H1 (cell line): ENCODE measurements at regions not wholly inside any gene's neighbourhood (a gene's known extent, or its start where the extent isn't known, plus 50 kb on each side); places are given as distances from the start of the nearest gene placed in this dataset.

ENCODE experiments used
- CTCF ChIA-PET: fragments of 300-600 bp; sonication (Branson Sonifier 250); formaldehyde crosslinking; loops from one replicate; lab custom pipeline; 2021; ENCODE audit not compliant: partially characterized antibody; lab: Charles Lee
- POLR2A ChIA-PET: fragments of 300-600 bp; sonication (Branson Sonifier 250); formaldehyde crosslinking; loops from one replicate; lab custom pipeline; 2021; ENCODE audit warnings: inconsistent platforms; ENCODE audit not compliant: partially characterized antibody; lab: Charles Lee
- DNase-seq, 2 experiments: peaks; one replicate each; pipeline versions ENCODE4 v3.0.0 to v3.0.0-alpha.2; 2010 to 2022; ENCODE audit warnings: low spot score in 2 of 2, low read depth in 1 of 2, mixed read lengths in 1 of 2
- FAIRE-seq: peaks from 2 replicates; lab custom pipeline; 2011; peaks lifted over from hg19 to GRCh38; lab: Jason Lieb, UNC
- H2AFZ ChIP-seq: 2 replicates; pipeline ENCODE4 v1.8.1; 2012; ENCODE audit warnings: low read length, inconsistent platforms
- H2AK5ac ChIP-seq: 2 replicates; pipeline ENCODE4 v1.6.1; 2013; ENCODE audit warnings: low read depth, low read length
- H2BK120ac ChIP-seq: replicated peaks from 2 replicates; pipeline ENCODE3; 2013; ENCODE audit warnings: low read depth, low read length, inconsistent platforms
- H2BK12ac ChIP-seq: 2 replicates; pipeline ENCODE4 v1.6.1; 2013; ENCODE audit warnings: low read depth, low read length
- H2BK15ac ChIP-seq: 2 replicates; pipeline ENCODE4 v1.6.1; 2013; ENCODE audit warnings: low read length
- H2BK20ac ChIP-seq: 2 replicates; pipeline ENCODE4 v1.6.1; 2013; ENCODE audit warnings: low read length
- H2BK5ac ChIP-seq: 2 replicates; pipeline ENCODE4 v1.6.1; 2013; ENCODE audit warnings: low read depth, low read length
- H3K14ac ChIP-seq: 2 replicates; pipeline ENCODE4 v1.6.1; 2013; ENCODE audit warnings: inconsistent platforms; ENCODE audit not compliant: insufficient read length
- H3K18ac ChIP-seq: 2 replicates; pipeline ENCODE4 v1.6.1; 2013; ENCODE audit warnings: low read length; ENCODE audit errors: extremely low read depth
- H3K23ac ChIP-seq: 2 replicates; pipeline ENCODE4 v1.6.1; 2013; ENCODE audit warnings: inconsistent platforms; ENCODE audit not compliant: insufficient read length
- H3K23me2 ChIP-seq: 2 replicates; pipeline ENCODE4 v1.6.1; 2013; ENCODE audit warnings: low read depth, low read length
- H3K27ac ChIP-seq: 2 replicates; pipeline ENCODE4 v1.6.1; 2011; ENCODE audit warnings: low read depth, low read length, inconsistent platforms
- H3K27me3 ChIP-seq, 4 experiments: replicated peaks in 1 of 4; 1 replicate in 1 of 4; 2 replicates in 3 of 4; pipeline versions ENCODE4 v1.6.1 to v1.8.1; 2011 to 2013; ENCODE audit warnings: low read length in 3 of 4, mild to moderate bottlenecking in 3 of 4, inconsistent platforms in 2 of 4, mixed read lengths in 2 of 4, moderate library complexity in 1 of 4; ENCODE audit not compliant: control insufficient read depth in 3 of 4, insufficient read depth in 3 of 4; ENCODE audit errors: extremely low read depth in 1 of 4
- H3K36me3 ChIP-seq, 4 experiments: 2 replicates each; pipeline versions ENCODE4 v1.6.1 to v1.8.1; 2011 to 2013; ENCODE audit warnings: mild to moderate bottlenecking in 4 of 4, low read length in 3 of 4, moderate library complexity in 2 of 4, control low read depth in 1 of 4, inconsistent platforms in 1 of 4; ENCODE audit not compliant: insufficient read depth in 4 of 4, control insufficient read depth in 2 of 4
- H3K4ac ChIP-seq: replicated peaks from 2 replicates; pipeline ENCODE3; 2013; ENCODE audit warnings: low read length, low read depth, mixed read lengths, inconsistent platforms; ENCODE audit not compliant: insufficient read length
- H3K4me1 ChIP-seq, 4 experiments: replicated peaks in 1 of 4; 1 replicate in 1 of 4; 2 replicates in 3 of 4; pipeline versions ENCODE4 v1.6.1 to v1.8.1; 2011 to 2013; ENCODE audit warnings: low read length in 3 of 4, inconsistent platforms in 2 of 4, mixed read lengths in 1 of 4; ENCODE audit not compliant: insufficient read depth in 4 of 4, control insufficient read depth in 3 of 4
- H3K4me2 ChIP-seq, 2 experiments: 2 replicates each; pipeline versions ENCODE4 v1.6.1 to v1.8.1; 2011 to 2013; ENCODE audit warnings: low read depth in 2 of 2, low read length in 2 of 2, control low read depth in 1 of 2, inconsistent platforms in 1 of 2, mild to moderate bottlenecking in 1 of 2; ENCODE audit not compliant: insufficient read depth in 1 of 2
- H3K4me3 ChIP-seq, 4 experiments: fragments of 200-600, 300-600 bp in 1 of 4; sonication (generic), shearing (Covaris generic), sonication (Bioruptor Twin) in 1 of 4; 2 replicates each; pipeline versions ENCODE4 v1.5.1 to v1.8.1; 2011 to 2016; ENCODE audit warnings: low read length in 4 of 4, low read depth in 3 of 4, control low read depth in 2 of 4, inconsistent platforms in 2 of 4, mild to moderate bottlenecking in 2 of 4, mixed read lengths in 1 of 4, moderate library complexity in 1 of 4; ENCODE audit not compliant: insufficient read depth in 2 of 4; ENCODE audit errors: extremely low read depth in 1 of 4
- H3K56ac ChIP-seq: replicated peaks from 2 replicates; pipeline ENCODE3; 2013; ENCODE audit warnings: low read depth, mild to moderate bottlenecking, mixed read lengths, low read length, inconsistent platforms; ENCODE audit not compliant: insufficient read length
- H3K79me1 ChIP-seq: 2 replicates; pipeline ENCODE4 v1.6.1; 2013; ENCODE audit warnings: low read depth, low read length, control low read depth
- H3K79me2 ChIP-seq, 2 experiments: 2 replicates each; pipeline versions ENCODE4 v1.6.1 to v1.8.1; 2012 to 2013; ENCODE audit warnings: low read length in 2 of 2, mild to moderate bottlenecking in 2 of 2, inconsistent platforms in 1 of 2; ENCODE audit not compliant: insufficient read depth in 2 of 2, control insufficient read depth in 1 of 2
- H3K9ac ChIP-seq, 4 experiments: replicated peaks in 1 of 4; 1 replicate in 1 of 4; 2 replicates in 3 of 4; pipeline versions ENCODE4 v1.6.1 to v1.8.1; 2011 to 2013; ENCODE audit warnings: low read depth in 3 of 4, low read length in 3 of 4, control low read depth in 2 of 4, mild to moderate bottlenecking in 2 of 4, moderate library complexity in 2 of 4, inconsistent platforms in 1 of 4; ENCODE audit errors: extremely low read depth in 1 of 4
- H3K9me3 ChIP-seq, 2 experiments: 2 replicates each; pipeline versions ENCODE4 v1.6.1 to v1.8.1; 2012 to 2013; ENCODE audit warnings: mild to moderate bottlenecking in 2 of 2, moderate library complexity in 2 of 2, control low read depth in 1 of 2, inconsistent platforms in 1 of 2, low read depth in 1 of 2, low read length in 1 of 2, mixed read lengths in 1 of 2; ENCODE audit not compliant: insufficient read depth in 2 of 2
- H4K20me1 ChIP-seq, 2 experiments: replicated peaks in 1 of 2; 2 replicates each; pipeline versions ENCODE3 to v1.8.1; 2011 to 2013; ENCODE audit warnings: inconsistent platforms in 2 of 2, low read length in 2 of 2, mild to moderate bottlenecking in 1 of 2; ENCODE audit not compliant: insufficient read depth in 2 of 2, control insufficient read depth in 1 of 2
- H4K5ac ChIP-seq: 2 replicates; pipeline ENCODE4 v1.6.1; 2013; ENCODE audit warnings: low read length, low read depth, mixed read lengths, inconsistent platforms; ENCODE audit not compliant: insufficient read length
- H4K8ac ChIP-seq: 2 replicates; pipeline ENCODE4 v1.8.0; 2013; ENCODE audit warnings: mild to moderate bottlenecking, moderate library complexity, low read length, inconsistent platforms; ENCODE audit not compliant: insufficient read depth; ENCODE audit errors: extremely low read depth
- H4K91ac ChIP-seq: replicated peaks from 2 replicates; pipeline ENCODE3; 2013; ENCODE audit warnings: low read length, mixed read lengths, inconsistent platforms; ENCODE audit not compliant: insufficient read length
- ATF3 ChIP-seq: IDR thresholded peaks from 2 replicates; pipeline ENCODE4 v1.6.1; 2011; ENCODE audit warnings: low read depth, mild to moderate bottlenecking, low read length; ENCODE audit not compliant: insufficient read depth
- CREB1 ChIP-seq: IDR thresholded peaks from 2 replicates; pipeline ENCODE4 v1.6.1; 2012; ENCODE audit warnings: inconsistent platforms
- GTF2F1 ChIP-seq: IDR thresholded peaks from 2 replicates; pipeline ENCODE4 v1.6.1; 2012; ENCODE audit warnings: low read depth, low read length, improper control_type of control experiment, borderline replicate concordance
- HDAC2 ChIP-seq, 2 experiments: fragments of 300-600 bp in 1 of 2; sonication (generic) in 1 of 2; IDR thresholded peaks; 2 replicates each; pipeline ENCODE4 v1.6.1; 2011 to 2012; ENCODE audit warnings: low read depth in 2 of 2, low read length in 2 of 2, mild to moderate bottlenecking in 2 of 2, moderate library complexity in 2 of 2, borderline replicate concordance in 1 of 2, inconsistent platforms in 1 of 2
- PHF8 ChIP-seq: fragments of 200-600 bp; sonication (generic); conservative IDR thresholded peaks from 2 replicates; pipeline ENCODE4 v1.7.1; 2012; ENCODE audit warnings: low read depth, mild to moderate bottlenecking, inconsistent platforms, low read length, moderate library complexity
- POLR2AphosphoS5 ChIP-seq: IDR thresholded peaks from 2 replicates; pipeline ENCODE4 v1.6.1; 2011; ENCODE audit warnings: low read depth, low read length
- POU5F1 ChIP-seq: IDR thresholded peaks from 2 replicates; pipeline ENCODE4 v1.6.1; 2011; ENCODE audit warnings: low read depth, mild to moderate bottlenecking, low read length, moderate library complexity
- RAD21 ChIP-seq, 2 experiments: IDR thresholded peaks in 1 of 2; conservative IDR thresholded peaks in 1 of 2; 2 replicates each; pipeline ENCODE4 v1.6.1; 2011; ENCODE audit warnings: low read depth in 2 of 2, low read length in 2 of 2, improper control_type of control experiment in 1 of 2, inconsistent platforms in 1 of 2, mild to moderate bottlenecking in 1 of 2, moderate library complexity in 1 of 2
- RBBP5 ChIP-seq: IDR thresholded peaks from 2 replicates; pipeline ENCODE4 v1.7.1; 2012; ENCODE audit warnings: low read depth, mild to moderate bottlenecking, inconsistent platforms, low read length, moderate library complexity, borderline replicate concordance
- SIN3A ChIP-seq, 2 experiments: IDR thresholded peaks in 1 of 2; conservative IDR thresholded peaks in 1 of 2; 2 replicates each; pipeline ENCODE4 v1.6.1; 2011 to 2012; ENCODE audit warnings: low read length in 2 of 2, improper control_type of control experiment in 1 of 2, low read depth in 1 of 2, mild to moderate bottlenecking in 1 of 2
- SIRT6 ChIP-seq: IDR thresholded peaks from one replicate; pipeline ENCODE4 v1.7.1; 2012; ENCODE audit warnings: low read length, inconsistent platforms
- SP1 ChIP-seq: IDR thresholded peaks from 2 replicates; pipeline ENCODE4 v1.6.1; 2011; ENCODE audit warnings: low read depth, low read length
- SP2 ChIP-seq: IDR thresholded peaks from 2 replicates; pipeline ENCODE4 v1.6.1; 2012; ENCODE audit warnings: mild to moderate bottlenecking, low read length, inconsistent platforms
- ZNF274 ChIP-seq: IDR thresholded peaks from 2 replicates; pipeline ENCODE4 v1.7.0; 2012; ENCODE audit warnings: low read length, borderline replicate concordance; ENCODE audit errors: extremely low read depth
- WGBS, 2 experiments: shearing (Covaris generic) in 1 of 2; methylation state at CpG; one replicate each; pipeline versions ENCODE4 v1.1.6 to v1.1.7; 2013 to 2015; ENCODE audit warnings: low lambda C conversion rate in 2 of 2, mixed read lengths in 2 of 2, inconsistent platforms in 1 of 2, low coverage in 1 of 2, missing lambda C conversion rate in 1 of 2; ENCODE audit not compliant: insufficient replicate concordance in 2 of 2, insufficient coverage in 1 of 2, insufficient read length in 1 of 2; ENCODE audit errors: extremely low coverage in 1 of 2, missing lambda C conversion rate in 1 of 2; 5-methylcytosine and 5-hydroxymethylcytosine counted together

- no peak overlapping the region for H3K27ac ChIP-seq
- no peak overlapping the region for H2BK120ac ChIP-seq
- H3K23me2 ChIP-seq, result no peaks in the 10 kb centered on the region
- no peak overlapping the region for H3K4me3 ChIP-seq
- no peaks in the 10 kb centered on the region for H3K36me3 ChIP-seq
- no peak overlapping the region for H3K4me2 ChIP-seq
- ChIA-PET POLR2A (no interaction called here), CTCF (interaction anchor here (1.1 kb wide), 1 partner anchor 10 kb away, joined by 3 read pairs; no protein-coding TSS in a partner anchor)
- peak; percentile 45 for FAIRE-seq
- H2BK15ac ChIP-seq, result no peak overlapping the region
- H3K27me3 ChIP-seq, result no peaks in the 10 kb centered on the region
- DNase-seq, result no peak
- no peak overlapping the region for H2AK5ac ChIP-seq
- H3K9ac ChIP-seq, result no peak overlapping the region
- no peak overlapping the region for H2BK5ac ChIP-seq
- no peak overlapping the region for H2AFZ ChIP-seq
- H3K56ac ChIP-seq, result no peak overlapping the region
- H3K4me1 ChIP-seq, result 0 out of 7 replicates have a peak, but pooled peaks cover 0 to 2% (median 0%) of the 10 kb centered on the region in 4 experiments
- H4K8ac ChIP-seq, result no peak overlapping the region
- H2BK20ac ChIP-seq, result no peak overlapping the region
- no peak overlapping the region for H3K4ac ChIP-seq
- no peaks in the 10 kb centered on the region for H4K20me1 ChIP-seq
- H2BK12ac ChIP-seq, result no peak overlapping the region
- no peak overlapping the region for H3K23ac ChIP-seq
- no peaks in the 10 kb centered on the region for H3K79me1 ChIP-seq
- no peak overlapping the region for H4K5ac ChIP-seq
- H3K79me2 ChIP-seq, result no peaks in the 10 kb centered on the region
- H3K18ac ChIP-seq, result 0 out of 2 replicates have a peak overlapping the region, but pooled peaks have one; percentile 20
- 89% methylated on average over 4 of the region's 4 CpGs; no CpG with 5 or more reads in 1 of the 2 experiments for WGBS, 2 experiments
- H3K14ac ChIP-seq, result no peak overlapping the region
- no peak overlapping the region for H4K91ac ChIP-seq
- H3K9me3 ChIP-seq, result no peaks in the 10 kb centered on the region
- no peak for TF ChIP-seq PHF8
- no peak for TF ChIP-seq HDAC2 (IDR thresholded peaks at IDR 0.05; ENCODE audit: borderline replicate concordance in 1 of 2, low read depth in 2 of 2, low read length in 2 of 2)
- no peak for TF ChIP-seq POLR2AphosphoS5
- TF ChIP-seq CREB1, result no peak
- no peak for TF ChIP-seq RAD21 (IDR thresholded peaks at IDR 0.05 in 1 of 2, conservative IDR thresholded peaks at IDR 0.05 in 1 of 2; ENCODE audit: low read depth in 2 of 2, low read length in 2 of 2)
- no peak for TF ChIP-seq ATF3
- no peak for TF ChIP-seq POU5F1
- TF ChIP-seq ZNF274, result no peak
- no peak for TF ChIP-seq GTF2F1
- TF ChIP-seq SIN3A (conservative IDR thresholded peaks at IDR 0.05 in 1 of 2, IDR thresholded peaks at IDR 0.05 in 1 of 2; ENCODE audit: low read depth in 1 of 2, low read length in 2 of 2), result no peak
- no peak for TF ChIP-seq SP2
- no peak for TF ChIP-seq SIRT6
- TF ChIP-seq RBBP5, result no peak
- TF ChIP-seq SP1, result no peak
Observed at GRCh38 chr7:12964836-12965235, 277.4 kb downstream of the ARL4A start.
